Breast epithelium (tissue), 4 donors: ENCODE measurements at regions not wholly inside any gene's neighbourhood (a gene's known extent, or its start where the extent isn't known, plus 50 kb on each side); places are given as distances from the start of the nearest gene placed in this dataset.

ENCODE experiments used
- DNase-seq, 2 donors: peaks; one replicate each; pipeline ENCODE4 v3.0.0-alpha.2; 2019; ENCODE audit warnings: low spot score in 2 of 2
- H3K27ac ChIP-seq, 2 donors: fragments of 200-600 bp; sonication (generic) in 1 of 2; one replicate each; pipeline ENCODE4 v1.5.1; 2016 to 2019; ENCODE audit warnings: mild to moderate bottlenecking in 1 of 2
- H3K27me3 ChIP-seq, 2 donors: fragments of 200-600 bp; sonication (generic) in 1 of 2; one replicate each; pipeline versions ENCODE4 v1.5.1 to v1.6.0; 2017 to 2019; ENCODE audit warnings: control low read depth in 1 of 2, mild to moderate bottlenecking in 1 of 2
- H3K36me3 ChIP-seq: fragments of 200-600 bp; one replicate; pipeline ENCODE4 v1.5.1; 2019
- H3K4me1 ChIP-seq, 2 donors: fragments of 200-600 bp; sonication (generic); one replicate each; pipeline ENCODE4 v1.5.1; 2016 to 2019; ENCODE audit warnings: control low read depth in 1 of 2
- H3K4me3 ChIP-seq, 3 donors: fragments of 200-600 bp; sonication (generic); 1 replicate in 2 of 3; 2 replicates in 1 of 3; pipeline ENCODE4 v1.5.1; 2016 to 2019; ENCODE audit warnings: mild to moderate bottlenecking in 3 of 3, moderate library complexity in 2 of 3
- H3K9me3 ChIP-seq, 2 donors: fragments of 200-600 bp; sonication (generic) in 1 of 2; one replicate each; pipeline ENCODE4 v1.5.1; 2016 to 2019; ENCODE audit warnings: control low read depth in 1 of 2
- POLR2A ChIP-seq: fragments of 450-650 bp; IDR thresholded peaks from one replicate; pipeline ENCODE4 v1.6.1; 2016; ENCODE audit warnings: antibody characterized with exemption, mild to moderate bottlenecking, moderate library complexity
- POLR2AphosphoS5 ChIP-seq, 3 donors: sonication (generic); formaldehyde crosslinking; IDR thresholded peaks; one replicate each; pipeline ENCODE4 v1.6.1; 2017; ENCODE audit warnings: antibody characterized with exemption in 3 of 3
- intact Hi-C: fragments of 100-400 bp; cut with DNase I; formaldehyde crosslinking; loops from one replicate; pipeline ENCODE4 v1.15.1; 2023; ENCODE audit warnings: low total_unique reads
- TF ChIP-seq, protein P1 (sequence below), 3 donors: fragments of 450-650 bp; IDR thresholded peaks; one replicate each; pipeline ENCODE4 v1.5.1; 2016 to 2017; ENCODE audit warnings: antibody characterized with exemption in 3 of 3, mild to moderate bottlenecking in 3 of 3, moderate library complexity in 3 of 3

DNA sequence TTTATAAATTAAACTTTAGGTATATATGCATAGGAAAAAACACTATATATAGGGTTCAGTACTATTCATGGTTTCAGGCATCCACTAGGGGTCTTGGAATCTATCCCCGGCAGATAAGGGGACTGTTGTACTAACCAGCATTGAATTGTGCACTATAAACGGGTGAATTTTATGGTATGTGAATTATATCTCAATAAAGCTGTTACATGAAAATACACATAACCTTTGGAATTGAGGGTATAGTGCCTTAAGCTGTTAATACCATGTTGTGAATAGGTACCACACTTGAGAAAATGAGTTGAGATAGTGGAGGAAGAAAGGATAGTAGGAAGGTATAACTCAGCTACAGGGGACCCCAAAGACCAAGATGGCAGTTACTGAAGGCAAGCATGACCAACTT is 167.3 kb downstream of the HAUS1 start:
- intact Hi-C loops: no loop called here
- no peak for DNase-seq

DNA sequence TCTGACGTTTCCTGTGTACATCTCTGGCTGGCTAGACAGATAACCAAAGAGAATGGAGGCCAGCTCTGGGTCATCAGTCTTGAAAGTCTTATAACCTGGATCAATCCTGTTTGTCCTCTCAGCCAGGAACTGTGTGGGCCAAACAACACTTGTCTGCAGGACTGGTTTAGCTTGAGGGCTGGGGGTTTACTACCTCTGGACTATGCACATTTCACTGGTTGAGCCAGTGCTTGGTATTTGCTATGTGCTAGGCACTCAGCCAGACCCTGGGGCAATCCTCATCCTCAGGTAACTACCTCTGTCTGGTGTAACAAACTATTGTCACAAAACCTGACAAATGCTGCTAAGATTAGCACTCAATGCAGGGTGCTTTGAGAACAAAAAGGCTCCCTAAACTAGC is 169.7 kb downstream of the HAUS1 start:
- H3K27me3 ChIP-seq: no peaks in the 10 kb centered on the region
- DNase-seq: peak in 1 of 2 donors; percentile 43
- TF ChIP-seq, protein P1, sequence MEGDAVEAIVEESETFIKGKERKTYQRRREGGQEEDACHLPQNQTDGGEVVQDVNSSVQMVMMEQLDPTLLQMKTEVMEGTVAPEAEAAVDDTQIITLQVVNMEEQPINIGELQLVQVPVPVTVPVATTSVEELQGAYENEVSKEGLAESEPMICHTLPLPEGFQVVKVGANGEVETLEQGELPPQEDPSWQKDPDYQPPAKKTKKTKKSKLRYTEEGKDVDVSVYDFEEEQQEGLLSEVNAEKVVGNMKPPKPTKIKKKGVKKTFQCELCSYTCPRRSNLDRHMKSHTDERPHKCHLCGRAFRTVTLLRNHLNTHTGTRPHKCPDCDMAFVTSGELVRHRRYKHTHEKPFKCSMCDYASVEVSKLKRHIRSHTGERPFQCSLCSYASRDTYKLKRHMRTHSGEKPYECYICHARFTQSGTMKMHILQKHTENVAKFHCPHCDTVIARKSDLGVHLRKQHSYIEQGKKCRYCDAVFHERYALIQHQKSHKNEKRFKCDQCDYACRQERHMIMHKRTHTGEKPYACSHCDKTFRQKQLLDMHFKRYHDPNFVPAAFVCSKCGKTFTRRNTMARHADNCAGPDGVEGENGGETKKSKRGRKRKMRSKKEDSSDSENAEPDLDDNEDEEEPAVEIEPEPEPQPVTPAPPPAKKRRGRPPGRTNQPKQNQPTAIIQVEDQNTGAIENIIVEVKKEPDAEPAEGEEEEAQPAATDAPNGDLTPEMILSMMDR (IDR thresholded peaks at IDR 0.05): no peak
- TF ChIP-seq POLR2A (no peak), POLR2AphosphoS5 (IDR thresholded peaks at IDR 0.05) (no peak)
- no peaks in the 10 kb centered on the region for H3K9me3 ChIP-seq
- no peaks in the 10 kb centered on the region for H3K4me1 ChIP-seq
- no peaks in the 10 kb centered on the region for H3K36me3 ChIP-seq
- H3K27ac ChIP-seq: no peak overlapping the region
- intact Hi-C loops: no loop called here
- no peak overlapping the region for H3K4me3 ChIP-seq

More for the DNA sequence above, 167.3 kb downstream of the HAUS1 start:
- Histone ChIP-seq H3K4me3 (no peak overlapping the region), H3K36me3 (no peaks in the 10 kb centered on the region), H3K9me3 (no peaks in the 10 kb centered on the region), H3K27me3 (no peaks in the 10 kb centered on the region), H3K4me1 (no peaks in the 10 kb centered on the region), H3K27ac (no peak overlapping the region)
- no peak for TF ChIP-seq POLR2AphosphoS5 (IDR thresholded peaks at IDR 0.05)

DNA sequence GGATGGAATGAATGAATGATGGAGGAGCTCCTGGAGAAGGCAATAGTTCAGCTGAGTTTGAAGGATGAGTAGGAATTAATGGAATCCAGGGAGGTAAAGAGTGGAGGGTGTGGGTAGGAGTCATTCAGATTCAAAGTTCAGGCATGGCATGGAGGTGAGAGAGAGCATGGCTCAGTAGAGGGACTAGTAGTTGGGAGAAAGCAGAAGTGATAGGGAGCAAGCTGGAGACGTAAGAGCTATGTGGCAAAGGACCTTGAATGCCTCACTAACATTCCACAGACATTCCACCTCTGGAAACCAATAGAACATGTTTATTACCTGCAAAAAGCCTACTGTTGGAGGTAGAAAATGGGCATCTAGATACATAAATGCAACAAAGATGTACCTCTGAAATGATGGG is 170.1 kb downstream of the HAUS1 start:
- TF ChIP-seq POLR2A: no peak
- TF ChIP-seq POLR2AphosphoS5 (IDR thresholded peaks at IDR 0.05): no peak
- TF ChIP-seq, protein P1 (IDR thresholded peaks at IDR 0.05): no peak
- Histone ChIP-seq H3K9me3 (no peaks in the 10 kb centered on the region), H3K27me3 (no peaks in the 10 kb centered on the region), H3K4me3 (no peak overlapping the region), H3K27ac (no peak overlapping the region), H3K4me1 (no peaks in the 10 kb centered on the region), H3K36me3 (no peaks in the 10 kb centered on the region)
- intact Hi-C loops: no loop called here
- DNase-seq: no peak

DNA sequence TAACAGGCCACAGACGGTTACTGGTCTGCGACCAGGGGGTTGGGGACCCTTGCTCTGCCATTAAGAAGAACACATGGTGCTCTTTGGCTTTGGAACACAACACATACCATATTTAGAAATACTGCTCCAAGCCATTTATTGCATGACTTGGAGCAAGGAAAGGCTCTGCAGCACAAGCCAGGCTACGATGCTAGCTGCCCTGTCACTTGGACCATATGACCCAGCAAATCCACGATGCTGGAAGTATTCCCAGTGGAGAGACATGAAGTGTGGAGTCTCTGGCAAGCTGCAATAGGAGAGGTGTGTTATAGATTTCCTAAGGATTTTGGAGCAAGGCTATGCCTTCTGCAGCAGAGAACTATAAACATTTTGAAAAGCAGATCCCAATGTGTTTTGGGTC is 171.2 kb downstream of the HAUS1 start:
- H3K9me3 ChIP-seq: no peaks in the 10 kb centered on the region
- H3K27me3 ChIP-seq: no peaks in the 10 kb centered on the region
- no peak overlapping the region for H3K4me3 ChIP-seq
- DNase-seq: no peak
- H3K4me1 ChIP-seq: no peaks in the 10 kb centered on the region
- intact Hi-C loops: no loop called here
- no peaks in the 10 kb centered on the region for H3K36me3 ChIP-seq
- TF ChIP-seq, protein P1 (IDR thresholded peaks at IDR 0.05): no peak
- TF ChIP-seq POLR2AphosphoS5 (IDR thresholded peaks at IDR 0.05) (no peak), POLR2A (no peak)
- H3K27ac ChIP-seq: no peak overlapping the region

DNA sequence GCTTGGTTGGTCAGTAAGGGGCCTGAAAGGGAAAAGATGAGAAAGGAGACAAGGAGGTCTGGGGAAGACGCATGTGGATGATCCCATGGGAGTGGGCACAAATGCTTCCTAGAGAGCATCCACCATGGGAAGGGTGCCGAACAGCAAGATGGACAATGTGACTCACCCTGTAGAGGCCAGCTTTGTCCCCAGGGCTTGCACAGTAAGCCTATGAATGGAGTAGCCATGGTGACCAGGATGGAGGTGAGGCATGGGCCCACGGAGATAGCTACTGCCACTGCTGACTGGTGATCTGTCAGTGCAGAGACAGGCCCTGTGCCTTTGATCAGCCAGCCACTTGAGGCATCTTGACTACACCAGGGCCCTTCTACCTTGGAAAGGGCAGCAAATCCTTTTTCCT is 172.6 kb downstream of the HAUS1 start:
- Histone ChIP-seq H3K27ac (no peak overlapping the region), H3K36me3 (no peaks in the 10 kb centered on the region), H3K9me3 (no peaks in the 10 kb centered on the region), H3K4me3 (no peak overlapping the region), H3K27me3 (no peaks in the 10 kb centered on the region), H3K4me1 (no peaks in the 10 kb centered on the region)
- no peak for DNase-seq
- intact Hi-C loops: no loop called here
- TF ChIP-seq POLR2AphosphoS5 (IDR thresholded peaks at IDR 0.05): no peak
- TF ChIP-seq, protein P1 (IDR thresholded peaks at IDR 0.05): no peak
- TF ChIP-seq POLR2A: no peak
